ENCODE measurements at regions not wholly inside any gene's neighbourhood (a gene's known extent, or its start where the extent isn't known, plus 50 kb on each side); places are given as distances from the start of the nearest gene placed in this dataset.

GRCh38 chr18:22114526-22115321 is 54.7 kb upstream of the GATA6 start:
- DNase-seq: no peak

- DNase-seq: no peak
Observed at GRCh38 chr18:22115573-22115972, 53.8 kb upstream of the GATA6 start.

All from CD4-positive, alpha-beta T cell treated with Interleukin-4 for 4 hours (primary cell).